ENCODE measurements at regions not wholly inside any gene's neighbourhood (a gene's known extent, or its start where the extent isn't known, plus 50 kb on each side); places are given as distances from the start of the nearest gene placed in this dataset.

DNA sequence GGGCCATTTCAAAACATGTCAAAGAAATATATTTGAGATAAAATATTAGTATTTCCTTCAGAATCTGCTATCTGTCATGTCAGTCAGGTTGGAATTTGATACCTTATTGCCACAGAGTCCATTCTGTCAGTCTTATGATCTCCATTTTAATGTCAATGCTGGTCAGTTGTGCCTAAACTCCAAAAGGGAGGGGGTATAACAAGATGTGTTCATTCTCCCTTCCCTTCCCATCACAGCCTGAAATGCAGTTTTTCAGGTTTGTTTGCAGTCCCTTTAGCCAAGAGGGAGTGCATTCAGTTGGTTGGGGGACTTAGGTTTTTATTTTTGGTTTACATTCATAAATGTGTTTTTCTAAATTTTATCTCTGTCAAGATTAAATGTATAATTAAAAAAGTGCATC lies 59.8 kb upstream of the INHBA start:
- in situ Hi-C loops (cut with MboI; ENCODE audit: low pct_unique_long_range_greater_than_20kb, low sequenced_read_pairs, unreplicated experiment): no loop called here
- TF ChIP-seq, protein P1, sequence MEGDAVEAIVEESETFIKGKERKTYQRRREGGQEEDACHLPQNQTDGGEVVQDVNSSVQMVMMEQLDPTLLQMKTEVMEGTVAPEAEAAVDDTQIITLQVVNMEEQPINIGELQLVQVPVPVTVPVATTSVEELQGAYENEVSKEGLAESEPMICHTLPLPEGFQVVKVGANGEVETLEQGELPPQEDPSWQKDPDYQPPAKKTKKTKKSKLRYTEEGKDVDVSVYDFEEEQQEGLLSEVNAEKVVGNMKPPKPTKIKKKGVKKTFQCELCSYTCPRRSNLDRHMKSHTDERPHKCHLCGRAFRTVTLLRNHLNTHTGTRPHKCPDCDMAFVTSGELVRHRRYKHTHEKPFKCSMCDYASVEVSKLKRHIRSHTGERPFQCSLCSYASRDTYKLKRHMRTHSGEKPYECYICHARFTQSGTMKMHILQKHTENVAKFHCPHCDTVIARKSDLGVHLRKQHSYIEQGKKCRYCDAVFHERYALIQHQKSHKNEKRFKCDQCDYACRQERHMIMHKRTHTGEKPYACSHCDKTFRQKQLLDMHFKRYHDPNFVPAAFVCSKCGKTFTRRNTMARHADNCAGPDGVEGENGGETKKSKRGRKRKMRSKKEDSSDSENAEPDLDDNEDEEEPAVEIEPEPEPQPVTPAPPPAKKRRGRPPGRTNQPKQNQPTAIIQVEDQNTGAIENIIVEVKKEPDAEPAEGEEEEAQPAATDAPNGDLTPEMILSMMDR (IDR thresholded peaks at IDR 0.05; ENCODE audit: extremely low read depth, insufficient read depth, missing control alignments): no peak
- DNase-seq (ENCODE audit: low spot score): no peak

DNA sequence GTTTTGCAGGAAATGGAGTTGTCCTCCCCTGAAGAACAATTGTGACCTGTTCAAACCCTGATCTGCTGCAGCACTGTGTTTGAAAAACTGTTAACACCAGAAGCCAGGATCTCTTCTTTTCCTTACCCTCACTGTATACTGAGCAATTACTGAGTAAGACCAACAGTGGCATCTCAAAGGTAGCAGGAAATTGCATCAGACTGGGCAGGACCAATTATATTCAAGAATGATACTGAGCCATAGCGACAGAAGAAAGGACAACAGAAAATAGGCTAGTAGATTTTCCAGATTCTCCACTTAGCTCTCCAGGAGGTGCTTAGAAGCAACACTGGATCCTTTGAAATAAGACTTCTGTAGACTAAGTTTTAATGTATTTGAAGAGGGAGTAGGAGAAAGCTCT lies 57.4 kb upstream of the INHBA start:
- TF ChIP-seq, protein P1 (IDR thresholded peaks at IDR 0.05; ENCODE audit: extremely low read depth, insufficient read depth, missing control alignments): no peak
- in situ Hi-C loops (cut with MboI; ENCODE audit: low pct_unique_long_range_greater_than_20kb, low sequenced_read_pairs, unreplicated experiment): no loop called here
- no peak for DNase-seq (ENCODE audit: low spot score)

DNA sequence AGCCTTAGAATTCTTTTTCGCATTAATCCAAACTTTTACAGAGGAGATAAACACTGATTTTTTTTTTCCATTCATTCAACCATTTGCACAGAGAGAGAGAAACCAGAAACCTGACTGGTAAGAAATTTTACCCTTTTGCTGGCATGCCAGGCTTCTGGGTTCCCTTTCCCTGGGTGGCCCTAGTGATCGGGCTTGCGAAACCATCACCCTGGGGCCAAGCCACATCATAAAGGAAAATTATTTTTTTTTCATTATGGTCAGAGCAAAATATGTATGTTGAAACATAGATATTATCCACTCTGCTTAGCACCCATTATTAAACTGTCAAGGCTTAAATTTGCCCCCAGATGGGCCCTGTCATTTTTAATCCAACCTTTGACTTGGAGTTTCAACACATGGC lies 55.4 kb upstream of the INHBA start:
- DNase-seq (ENCODE audit: low spot score): no peak
- in situ Hi-C loops (cut with MboI; ENCODE audit: low pct_unique_long_range_greater_than_20kb, low sequenced_read_pairs, unreplicated experiment): no loop called here
- TF ChIP-seq, protein P1 (IDR thresholded peaks at IDR 0.05; ENCODE audit: extremely low read depth, insufficient read depth, missing control alignments): no peak

DNA sequence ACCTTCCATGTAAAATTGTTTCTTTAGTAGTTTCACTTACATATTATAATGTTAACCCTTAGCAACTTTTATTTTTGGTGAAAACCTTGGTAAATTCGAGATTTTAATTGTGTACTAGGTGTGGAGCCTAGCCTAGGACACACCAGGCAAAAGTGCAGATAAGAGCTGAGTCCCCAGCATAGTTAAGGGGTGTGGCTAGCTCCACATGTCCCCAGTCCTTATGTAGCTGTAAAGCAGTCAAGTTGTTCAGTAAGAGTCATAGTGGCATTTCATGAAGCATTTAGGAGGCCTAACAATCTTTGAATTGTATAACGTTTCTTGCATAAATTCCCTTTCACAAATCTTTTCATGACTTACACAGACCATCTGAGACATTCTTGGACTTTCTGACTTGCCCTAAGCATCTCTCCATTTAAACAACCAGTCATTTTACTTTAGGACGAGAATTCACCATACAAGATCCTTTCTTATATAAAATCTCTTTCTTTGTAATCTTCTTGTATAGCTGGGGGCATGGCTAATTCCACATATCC lies 53.8 kb upstream of the INHBA start:
- in situ Hi-C loops (cut with MboI; ENCODE audit: low pct_unique_long_range_greater_than_20kb, low sequenced_read_pairs, unreplicated experiment): no loop called here
- TF ChIP-seq, protein P1 (IDR thresholded peaks at IDR 0.05; ENCODE audit: extremely low read depth, insufficient read depth, missing control alignments): no peak
- no peak for DNase-seq (ENCODE audit: low spot score)

DNA sequence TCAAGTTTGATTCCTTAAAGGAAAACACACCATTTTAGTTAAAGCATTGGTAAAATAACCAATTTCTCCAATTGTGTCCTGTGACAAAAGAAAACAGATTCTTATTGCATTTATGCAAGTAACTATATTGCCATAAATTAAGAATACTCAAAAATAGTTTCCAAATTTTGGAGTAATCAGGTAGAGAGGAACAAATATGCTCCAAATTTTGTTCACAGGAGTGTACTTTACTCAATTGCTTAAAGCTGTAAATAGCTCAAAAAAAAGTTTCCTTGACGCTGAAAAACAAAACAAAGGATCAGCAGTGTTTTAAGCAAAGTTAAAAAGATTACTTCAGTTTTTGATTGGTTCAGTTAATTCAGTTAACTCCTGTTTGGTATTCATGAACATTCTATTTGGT lies 52.2 kb upstream of the INHBA start:
- in situ Hi-C loops (cut with MboI; ENCODE audit: low pct_unique_long_range_greater_than_20kb, low sequenced_read_pairs, unreplicated experiment): no loop called here
- no peak for DNase-seq (ENCODE audit: low spot score)
- TF ChIP-seq, protein P1 (IDR thresholded peaks at IDR 0.05; ENCODE audit: extremely low read depth, insufficient read depth, missing control alignments): no peak

DNA sequence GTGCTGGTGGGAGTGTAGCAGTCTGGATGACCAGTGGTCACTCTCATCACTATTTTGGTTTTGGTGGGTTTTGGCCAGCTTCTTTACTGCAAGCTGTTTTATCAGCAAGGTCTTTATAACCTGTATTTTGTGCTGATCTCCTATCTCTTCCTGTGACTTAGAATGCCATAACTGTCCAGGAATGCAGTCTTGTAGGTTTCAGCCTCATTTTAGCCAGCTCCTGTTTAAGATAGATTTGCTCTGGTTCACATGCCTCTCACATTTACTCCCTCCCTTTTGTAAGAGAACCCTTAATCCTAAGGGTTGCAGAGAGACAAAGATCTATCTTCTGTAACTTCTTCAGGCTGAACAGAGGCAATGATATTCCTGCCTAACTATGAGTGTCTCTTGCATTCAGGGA lies 51.2 kb upstream of the INHBA start:
- DNase-seq (ENCODE audit: low spot score): no peak
- TF ChIP-seq, protein P1 (IDR thresholded peaks at IDR 0.05; ENCODE audit: extremely low read depth, insufficient read depth, missing control alignments): no peak
- in situ Hi-C loops (cut with MboI; ENCODE audit: low pct_unique_long_range_greater_than_20kb, low sequenced_read_pairs, unreplicated experiment): no loop called here
